SK-N-MC (cell line): ENCODE measurements at regions not wholly inside any gene's neighbourhood (a gene's known extent, or its start where the extent isn't known, plus 50 kb on each side); places are given as distances from the start of the nearest gene placed in this dataset.

Experiments
- EZH2 ChIP-seq: fragments of 200-600 bp; sonication (generic); IDR thresholded peaks from one replicate; pipeline ENCODE4 v1.6.1; 2017; ENCODE audit warnings: antibody characterized with exemption
- POLR2AphosphoS5 ChIP-seq: IDR thresholded peaks from 2 replicates; pipeline ENCODE4 v1.6.1; 2012; ENCODE audit warnings: mild to moderate bottlenecking, low read depth, low read length, borderline replicate concordance

- TF ChIP-seq EZH2: no peak
- no peak for TF ChIP-seq POLR2AphosphoS5
These were observed 197.5 kb downstream of the ZC3H11B start for GRCh38 chr1:219415433-219415832.
